ENCODE measurements at regions not wholly inside any gene's neighbourhood (a gene's known extent, or its start where the extent isn't known, plus 50 kb on each side); places are given as distances from the start of the nearest gene placed in this dataset.

GRCh38 chr5:174288439-174288838 lies 242.9 kb downstream of the NSG2 start:
- DNase-seq (ENCODE audit: low read depth) = no peak

- DNase-seq (ENCODE audit: low read depth) = no peak
Observed at GRCh38 chr5:174291162-174291561, 245.7 kb downstream of the NSG2 start.

GRCh38 chr5:174292348-174292747 lies 246.8 kb downstream of the NSG2 start:
- no peak for DNase-seq (ENCODE audit: low read depth)

GRCh38 chr5:174293006-174293405 lies 247.5 kb downstream of the NSG2 start:
- no peak for DNase-seq (ENCODE audit: low read depth)

GRCh38 chr5:174293481-174293880 lies 248.0 kb downstream of the NSG2 start:
- no peak for DNase-seq (ENCODE audit: low read depth)

- DNase-seq (ENCODE audit: low read depth) = no peak
Observed at GRCh38 chr5:174294891-174295620, 249.6 kb downstream of the NSG2 start.

GRCh38 chr5:174295702-174296436 lies 250.4 kb downstream of the NSG2 start:
- no peak for DNase-seq (ENCODE audit: low read depth)

- DNase-seq (ENCODE audit: low read depth) = no peak
Observed at GRCh38 chr5:174300118-174300940, 254.8 kb downstream of the NSG2 start.

GRCh38 chr5:174300941-174301761 lies 255.6 kb downstream of the NSG2 start:
- DNase-seq (ENCODE audit: low read depth) = no peak

- no peak for DNase-seq (ENCODE audit: low read depth)
Observed at GRCh38 chr5:174301848-174302625, 256.5 kb downstream of the NSG2 start.

- no peak for DNase-seq (ENCODE audit: low read depth)
Observed at GRCh38 chr5:174303035-174303434, 257.5 kb downstream of the NSG2 start.

- DNase-seq (ENCODE audit: low read depth) = no peak
Observed at GRCh38 chr5:174303437-174304045, 258.0 kb downstream of the NSG2 start.

GRCh38 chr5:174305241-174305681 lies 259.8 kb downstream of the NSG2 start:
- no peak for DNase-seq (ENCODE audit: low read depth)

GRCh38 chr5:174306345-174307030 lies 261.0 kb downstream of the NSG2 start:
- no peak for DNase-seq (ENCODE audit: low read depth)

GRCh38 chr5:174307031-174307408 lies 261.5 kb downstream of the NSG2 start:
- DNase-seq (ENCODE audit: low read depth) = no peak

- DNase-seq (ENCODE audit: low read depth) = no peak
Observed at GRCh38 chr5:174307656-174308271, 262.3 kb downstream of the NSG2 start.

- DNase-seq (ENCODE audit: low read depth) = no peak
Observed at GRCh38 chr5:174309131-174309795, 263.8 kb downstream of the NSG2 start.

GRCh38 chr5:174310243-174310642 lies 264.7 kb downstream of the NSG2 start:
- no peak for DNase-seq (ENCODE audit: low read depth)

GRCh38 chr5:174310706-174311105 lies 265.2 kb downstream of the NSG2 start:
- no peak for DNase-seq (ENCODE audit: low read depth)

Data from activated T-helper 1 cell treated with Interleukin-2 at 50 U/mL for 16 hours (primary cell).